GM11168 (cell line): ENCODE measurements at regions not wholly inside any gene's neighbourhood (a gene's known extent, or its start where the extent isn't known, plus 50 kb on each side); places are given as distances from the start of the nearest gene placed in this dataset.

Source experiments
- in situ Hi-C: fragments of 300-500 bp; cut with MboI; formaldehyde crosslinking; loops from one replicate; pipeline ENCODE4 v1.12.0; 2022; ENCODE audit warnings: low sequenced_read_pairs; ENCODE audit not compliant: unreplicated experiment

DNA sequence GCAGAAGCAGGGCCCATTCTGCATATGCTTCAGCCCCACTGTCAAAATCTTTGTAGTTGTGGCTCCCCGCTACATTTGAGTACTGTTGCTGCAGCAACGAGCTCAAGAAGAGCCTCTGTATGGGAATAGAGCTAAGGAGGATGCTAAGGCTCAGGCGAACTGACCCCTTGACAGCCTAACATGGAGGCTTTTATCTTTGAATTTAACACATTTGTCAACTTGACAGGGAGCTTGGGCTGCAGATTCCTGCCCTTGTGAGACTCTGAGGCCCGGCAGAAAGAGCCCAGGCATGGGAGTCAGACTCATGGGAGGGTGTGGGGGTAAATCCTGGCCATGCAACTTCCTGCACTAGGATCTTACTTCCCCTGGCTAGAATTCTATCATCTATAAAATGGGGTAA is 278.7 kb upstream of the CITED2 start:
- in situ Hi-C loops = no loop called here

DNA sequence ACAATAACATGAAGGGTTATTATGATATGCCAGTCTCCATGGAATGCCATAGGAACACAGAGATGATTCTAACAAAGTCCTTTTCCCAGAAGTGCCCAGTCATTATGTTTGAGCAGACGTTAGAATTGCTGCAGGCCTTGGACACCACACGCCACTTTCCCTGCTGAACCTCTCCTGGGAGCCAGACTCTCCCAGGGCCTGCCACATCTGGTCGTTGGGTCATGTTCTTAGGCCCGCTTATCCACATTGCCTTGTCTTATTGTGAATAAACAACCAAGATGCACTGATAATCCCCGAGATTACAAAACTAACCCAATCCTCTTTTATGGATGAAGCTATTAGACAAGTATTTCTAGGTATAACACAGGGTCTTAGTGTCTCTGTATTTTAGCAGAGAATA is 276.5 kb upstream of the CITED2 start:
- in situ Hi-C loops = no loop called here

DNA sequence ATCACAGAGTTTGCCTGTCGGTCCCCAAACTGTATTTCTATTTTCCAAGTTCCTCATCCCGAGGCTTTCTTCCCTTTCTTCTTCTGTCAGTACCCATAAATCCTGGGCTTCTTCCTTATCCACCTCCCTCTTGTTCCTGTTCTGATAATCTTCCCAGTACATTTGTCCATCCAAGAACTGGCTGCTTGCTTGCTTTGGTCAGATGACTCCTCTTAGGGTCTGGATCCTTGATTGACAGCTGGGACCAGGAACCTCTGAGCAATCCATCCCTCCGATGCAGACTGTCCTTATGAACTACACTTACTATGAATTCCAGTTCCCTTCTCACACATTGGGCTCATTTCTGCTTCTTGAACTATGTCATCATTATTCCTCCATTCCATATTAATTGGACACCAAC is 275.3 kb upstream of the CITED2 start:
- in situ Hi-C loops = no loop called here

- in situ Hi-C loops = no loop called here
Observed at GRCh38 chr6:139649128-139649527, 274.7 kb upstream of the CITED2 start.

- in situ Hi-C loops = no loop called here
Observed at GRCh38 chr6:139648430-139649000, 274.1 kb upstream of the CITED2 start.

GRCh38 chr6:139647841-139648240 is 273.4 kb upstream of the CITED2 start:
- in situ Hi-C loops = no loop called here

- in situ Hi-C loops = no loop called here
Observed at GRCh38 chr6:139647016-139647415, 272.6 kb upstream of the CITED2 start.

DNA sequence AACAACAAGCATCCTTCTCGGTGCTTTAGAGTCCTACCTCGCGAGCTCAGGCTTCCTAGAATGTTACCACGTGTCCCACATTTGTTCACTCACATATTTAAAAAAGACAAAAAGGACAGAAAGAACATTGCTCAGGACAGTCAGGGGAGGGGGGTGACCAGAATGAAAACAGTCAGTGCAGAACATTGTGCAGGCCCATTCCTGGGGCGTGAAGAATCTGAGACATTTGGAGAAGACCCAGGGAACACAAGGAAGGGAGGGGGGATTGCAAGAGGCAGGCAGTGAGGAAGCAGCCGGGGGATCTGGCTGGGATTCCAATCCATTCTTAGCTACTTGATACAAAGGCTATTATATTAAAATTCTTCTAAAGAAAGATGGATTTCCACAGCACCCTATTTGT is 270.4 kb upstream of the CITED2 start:
- in situ Hi-C loops = no loop called here

DNA sequence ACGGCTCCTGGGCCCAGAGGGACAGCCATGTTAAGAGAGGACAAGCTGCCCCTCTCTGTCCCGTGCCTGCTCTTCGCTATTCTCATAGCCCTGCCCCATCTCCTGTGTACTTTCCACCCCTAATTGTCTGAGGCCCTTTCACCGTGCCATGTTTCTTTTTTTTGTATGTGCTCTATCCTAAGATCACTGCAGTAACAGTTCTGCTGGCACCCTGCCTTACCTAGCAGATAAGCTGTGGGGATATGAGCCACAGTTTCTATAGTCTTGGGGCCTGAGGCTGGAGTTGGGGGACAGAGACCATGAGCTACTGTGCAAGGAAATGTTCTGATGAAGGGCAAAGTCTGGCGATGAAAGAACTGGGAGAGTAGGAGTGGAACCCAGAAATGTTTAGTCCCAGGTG is 269.5 kb upstream of the CITED2 start:
- in situ Hi-C loops = no loop called here

- in situ Hi-C loops = no loop called here
Observed at GRCh38 chr6:139642346-139642745, 267.9 kb upstream of the CITED2 start.

DNA sequence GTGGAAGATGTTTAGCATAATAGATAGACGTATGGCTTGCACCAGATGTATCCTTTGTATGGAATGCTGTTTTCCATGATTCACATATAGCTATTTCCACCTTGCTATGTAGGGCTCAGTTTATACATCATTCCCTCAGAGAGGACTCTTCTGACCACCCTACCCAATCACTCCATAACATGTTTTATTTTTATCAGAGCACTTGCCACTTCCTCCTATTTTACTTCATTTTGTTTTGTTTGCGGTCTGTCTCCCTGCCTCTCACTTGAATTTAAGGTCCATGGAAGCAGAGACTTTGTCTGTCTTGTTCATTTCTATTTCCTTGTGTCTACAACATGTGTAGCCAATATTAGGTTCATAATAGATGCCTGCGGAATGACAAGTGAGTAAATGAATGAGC is 266.9 kb upstream of the CITED2 start:
- in situ Hi-C loops = no loop called here

DNA sequence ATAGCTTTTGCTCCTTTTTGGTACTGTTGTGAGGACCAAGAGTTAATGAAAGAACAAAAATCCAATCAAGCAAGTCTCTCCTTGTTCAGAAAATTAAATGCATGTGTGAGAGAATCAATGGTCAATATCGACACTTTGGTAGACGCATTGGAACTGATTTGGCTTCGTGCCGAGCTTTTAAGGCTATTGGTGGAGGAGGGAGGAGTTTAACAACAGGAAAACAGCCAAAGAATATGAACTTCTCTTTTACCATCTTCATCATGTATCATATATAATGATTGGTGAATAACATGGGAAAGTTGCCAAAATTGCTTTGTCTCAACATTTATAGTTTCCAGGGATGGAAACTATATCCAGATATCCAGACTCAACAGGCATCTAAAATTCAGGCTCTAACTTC is 266.5 kb upstream of the CITED2 start:
- in situ Hi-C loops = no loop called here

DNA sequence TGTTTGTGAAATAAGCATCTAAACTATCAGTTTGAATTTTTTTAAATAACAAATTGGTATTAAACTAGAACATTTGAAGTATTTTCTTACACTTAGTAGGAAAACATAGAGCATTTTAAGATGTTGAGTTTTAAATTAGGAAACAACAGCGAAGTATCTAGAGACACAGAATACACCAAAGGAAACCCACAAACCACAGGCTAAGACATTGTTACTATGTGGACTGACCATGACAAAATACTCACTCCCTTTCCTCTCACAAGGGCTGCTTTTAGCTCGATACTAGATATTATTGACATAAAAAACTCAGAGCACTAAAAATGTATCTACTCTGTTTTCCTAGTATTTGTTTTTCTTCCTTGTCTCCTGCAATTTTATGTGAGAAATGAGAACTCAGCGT is 266.0 kb upstream of the CITED2 start:
- in situ Hi-C loops = no loop called here

DNA sequence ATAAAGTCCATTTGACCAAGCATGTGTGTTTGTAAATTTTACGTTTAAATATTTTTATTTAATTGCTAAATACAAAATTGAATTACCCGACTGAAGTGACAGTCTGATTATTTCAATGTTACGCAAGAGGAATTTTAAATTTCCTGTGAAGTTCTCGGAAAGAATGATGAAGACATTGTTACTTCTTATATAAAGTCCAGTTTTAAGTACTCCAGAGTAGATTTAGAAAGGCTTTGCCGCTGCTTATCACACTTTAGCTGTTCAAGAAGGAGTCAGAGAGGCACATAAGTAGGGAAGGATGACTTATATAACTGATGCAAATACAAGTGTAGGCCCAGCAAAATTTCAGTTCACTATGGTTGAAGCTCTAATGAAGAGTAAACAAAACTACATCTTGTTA is 265.1 kb upstream of the CITED2 start:
- in situ Hi-C loops = no loop called here

DNA sequence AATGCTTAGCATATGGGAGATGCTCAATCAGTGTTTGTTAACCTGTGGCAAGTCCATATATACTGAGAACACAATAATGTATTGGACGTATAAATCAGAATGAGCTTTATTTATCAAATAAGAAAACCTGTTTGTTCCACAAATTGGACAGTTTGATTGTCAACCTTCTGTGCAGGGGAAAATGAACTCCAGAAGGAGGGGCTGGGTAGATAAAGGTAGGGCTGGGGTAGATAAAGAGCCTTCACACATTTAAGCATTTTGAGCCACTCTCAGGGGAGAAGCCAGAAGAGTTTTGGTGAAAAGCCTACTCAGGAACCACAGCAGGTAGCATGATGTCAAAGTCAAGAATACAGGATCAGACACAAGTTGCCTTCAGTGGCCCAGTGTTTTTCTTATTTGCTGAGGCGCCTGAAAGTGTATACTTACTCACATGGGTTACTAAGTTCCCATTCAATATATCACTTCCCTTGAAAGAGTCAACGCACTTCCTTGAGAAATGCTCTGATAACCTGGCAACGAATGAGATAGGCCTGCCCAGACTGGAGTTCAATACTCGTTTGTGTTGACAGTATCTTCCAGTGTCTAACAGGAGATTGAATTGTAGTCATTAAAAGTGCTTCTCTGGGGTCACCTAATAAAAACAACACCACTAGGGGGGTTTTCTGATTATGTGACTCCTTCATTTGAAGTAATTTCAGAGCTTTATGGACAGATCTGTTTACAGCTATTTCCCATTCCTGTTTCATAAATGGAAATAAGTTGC is 263.9 kb upstream of the CITED2 start:
- in situ Hi-C loops = no loop called here

DNA sequence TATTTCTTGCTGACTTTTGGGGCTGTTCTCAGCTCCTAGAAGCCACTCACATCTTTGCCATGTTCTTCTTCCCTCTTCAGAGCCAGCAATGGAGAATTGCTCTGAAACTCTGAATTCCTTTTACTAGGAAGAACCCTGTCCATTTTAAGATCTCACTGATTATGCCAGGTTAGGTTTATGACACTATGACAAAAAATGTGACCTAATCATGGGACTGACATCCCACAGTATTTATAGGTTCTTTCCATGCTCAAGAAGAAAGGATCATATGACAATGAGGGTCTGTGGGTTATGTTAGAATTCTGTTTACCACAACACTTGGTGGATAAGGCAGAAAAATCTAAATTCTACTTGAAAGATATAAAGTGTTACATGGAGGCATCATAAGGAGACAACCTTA is 263.3 kb upstream of the CITED2 start:
- in situ Hi-C loops = no loop called here

- in situ Hi-C loops = no loop called here
Observed at GRCh38 chr6:139636391-139636790, 261.9 kb upstream of the CITED2 start.

GRCh38 chr6:139635401-139636130 is 261.1 kb upstream of the CITED2 start:
- in situ Hi-C loops = no loop called here

DNA sequence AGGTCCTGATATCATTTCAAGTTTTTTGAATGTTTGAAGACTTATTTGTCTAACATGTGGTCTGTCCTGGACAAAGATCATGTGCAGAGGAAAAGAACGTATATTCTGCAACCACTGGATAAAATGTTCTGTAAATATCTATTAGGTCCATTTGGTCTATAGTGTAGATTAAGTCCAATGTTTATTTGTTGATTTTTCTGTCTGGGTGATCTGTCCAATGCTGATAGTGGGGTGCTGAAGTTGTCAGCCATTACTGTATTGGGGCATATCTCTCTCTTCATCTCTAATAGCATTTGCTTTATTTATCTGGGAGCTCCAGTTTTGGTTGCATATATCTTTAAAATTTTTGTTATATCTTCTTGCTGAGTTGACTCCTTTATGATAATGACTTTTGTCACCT is 258.4 kb upstream of the CITED2 start:
- in situ Hi-C loops = no loop called here

DNA sequence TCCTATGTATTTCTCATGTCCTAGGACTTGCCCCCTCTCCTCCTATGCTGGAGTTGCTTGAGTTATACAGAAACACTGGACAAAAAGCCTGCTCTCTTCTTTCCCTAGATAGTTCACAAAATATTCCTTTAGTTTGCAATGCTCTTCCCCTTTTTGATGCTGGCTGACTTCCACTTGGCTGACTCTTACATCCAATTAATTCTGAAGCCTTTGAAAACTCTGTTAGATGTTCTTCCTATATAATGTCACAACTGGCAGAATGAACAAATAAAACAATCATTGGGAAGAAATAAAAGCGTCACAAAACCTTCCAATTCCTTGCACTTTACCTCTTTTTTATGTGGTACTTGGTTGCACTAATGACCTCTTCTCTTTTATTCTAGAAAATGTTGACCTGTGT is 253.8 kb upstream of the CITED2 start:
- in situ Hi-C loops = no loop called here

DNA sequence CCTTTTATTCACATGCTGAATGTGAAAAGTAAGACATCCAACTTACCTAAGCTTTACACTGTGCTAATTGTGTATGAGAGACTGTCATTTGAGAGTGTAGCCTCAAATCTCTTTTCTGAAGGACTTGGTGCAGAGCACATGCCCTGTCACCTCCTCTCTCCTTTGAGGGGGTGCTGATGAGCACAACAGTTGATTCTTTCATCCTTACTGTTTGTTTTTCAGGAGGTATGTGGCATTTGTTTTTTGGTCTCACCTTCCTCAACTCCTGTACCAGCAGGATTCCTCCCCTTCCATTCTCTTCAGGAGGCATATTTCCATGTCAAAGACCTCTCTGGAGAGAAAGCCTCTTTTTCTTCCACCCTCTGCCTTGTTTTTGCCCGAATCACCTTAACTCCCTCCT is 252.6 kb upstream of the CITED2 start:
- in situ Hi-C loops = no loop called here
